ENCODE measurements at regions not wholly inside any gene's neighbourhood (a gene's known extent, or its start where the extent isn't known, plus 50 kb on each side); places are given as distances from the start of the nearest gene placed in this dataset.

DNA sequence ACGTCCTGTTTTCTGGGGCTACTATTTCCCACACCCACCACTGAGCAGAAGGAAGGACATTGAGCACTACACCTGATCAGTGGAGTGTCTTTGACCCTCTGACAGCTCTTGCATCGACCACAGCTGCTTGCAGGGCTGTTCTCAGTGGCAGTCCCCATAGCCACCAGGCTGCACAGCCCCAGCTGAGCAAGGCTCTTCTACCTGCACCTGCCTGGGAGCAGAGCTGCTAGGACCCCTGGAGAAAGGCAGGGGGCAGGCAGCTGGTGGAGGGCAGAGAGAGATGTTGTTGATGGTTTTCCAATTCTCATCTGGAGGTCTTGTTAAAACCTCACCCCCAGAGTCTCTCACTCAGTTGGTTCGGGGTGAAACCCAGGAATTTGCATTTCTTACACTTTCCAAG is 361.8 kb upstream of the ZNF507 start:
- no peak overlapping the region for H3K14ac ChIP-seq (ENCODE audit: insufficient read length)
- peaks cover 2 to 5% of the 10 kb centered on the region in 2 experiments; a peak in 1 of 4 replicates for H3K9me3 ChIP-seq (ENCODE audit: insufficient read depth in 2 of 2, low read depth in 1 of 2, low read length in 1 of 2)
- H3K79me2 ChIP-seq (ENCODE audit: control insufficient read depth in 1 of 2, insufficient read depth in 2 of 2, low read length in 2 of 2): no peaks in the 10 kb centered on the region
- no peak overlapping the region for H2BK15ac ChIP-seq (ENCODE audit: low read length)
- no peak overlapping the region for H2BK5ac ChIP-seq (ENCODE audit: low read depth, low read length)
- peaks cover 3% of the 10 kb centered on the region; the same call in 1 of the 2 replicates for H3K23me2 ChIP-seq (ENCODE audit: low read depth, low read length)
- no peaks in the 10 kb centered on the region for H3K27me3 ChIP-seq (replicated peaks in 1 of 4; ENCODE audit: control insufficient read depth in 3 of 4, extremely low read depth in 1 of 4, insufficient read depth in 3 of 4, low read length in 3 of 4)
- no peak overlapping the region for H3K56ac ChIP-seq (replicated peaks; ENCODE audit: insufficient read length, low read depth, low read length)
- H3K4me1 ChIP-seq (replicated peaks in 1 of 4; ENCODE audit: control insufficient read depth in 3 of 4, insufficient read depth in 4 of 4, low read length in 3 of 4): no peaks in the 10 kb centered on the region; a peak in 1 of 7 replicates
- POLR2A ChIA-PET (ENCODE audit: partially characterized antibody): no interaction called here
- H4K8ac ChIP-seq (ENCODE audit: extremely low read depth, insufficient read depth, low read length): no peak overlapping the region
- H3K23ac ChIP-seq (ENCODE audit: insufficient read length): no peak overlapping the region
- H4K91ac ChIP-seq (replicated peaks; ENCODE audit: insufficient read length, low read length): no peak overlapping the region
- no peak overlapping the region for H3K18ac ChIP-seq (ENCODE audit: extremely low read depth, low read length)
- FAIRE-seq (no peak), DNase-seq (ENCODE audit: low read depth in 1 of 2, low spot score in 2 of 2) (peak in 1 of 2 experiments; percentile 14)
- no peak overlapping the region for H3K4me2 ChIP-seq (ENCODE audit: insufficient read depth in 1 of 2, low read depth in 2 of 2, low read length in 2 of 2)
- H3K27ac ChIP-seq (ENCODE audit: low read depth, low read length): no peak overlapping the region
- no peak overlapping the region for H2AFZ ChIP-seq (ENCODE audit: low read length)
- no peak overlapping the region for H3K9ac ChIP-seq (replicated peaks in 1 of 4; ENCODE audit: extremely low read depth in 1 of 4, low read depth in 3 of 4, low read length in 3 of 4)
- no peak overlapping the region for H2BK120ac ChIP-seq (replicated peaks; ENCODE audit: low read depth, low read length)
- H2BK12ac ChIP-seq (ENCODE audit: low read depth, low read length): no peak overlapping the region
- H4K5ac ChIP-seq (ENCODE audit: insufficient read length, low read depth, low read length): no peak overlapping the region
- H3K4me3 ChIP-seq (ENCODE audit: extremely low read depth in 1 of 4, insufficient read depth in 2 of 4, low read depth in 3 of 4, low read length in 4 of 4): no peak overlapping the region
- no peak overlapping the region for H3K4ac ChIP-seq (replicated peaks; ENCODE audit: insufficient read length, low read depth, low read length)
- no peaks in the 10 kb centered on the region for H3K36me3 ChIP-seq (ENCODE audit: control insufficient read depth in 2 of 4, insufficient read depth in 4 of 4, low read length in 3 of 4)
- no peak for TF ChIP-seq SAP30 (IDR thresholded peaks at IDR 0.05; ENCODE audit: insufficient read depth, insufficient replicate concordance, low read length)
- TF ChIP-seq PHF8 (conservative IDR thresholded peaks at IDR 0.05; ENCODE audit: low read depth, low read length): no peak
- TF ChIP-seq CTBP2 (IDR thresholded peaks at IDR 0.05; ENCODE audit: borderline replicate concordance, insufficient read depth, insufficient read length, low read length): no peak
- no peak for TF ChIP-seq SUZ12 (IDR thresholded peaks at IDR 0.05; ENCODE audit: low read length)
- TF ChIP-seq ZNF274 (IDR thresholded peaks at IDR 0.05; ENCODE audit: borderline replicate concordance, extremely low read depth, low read length): no peak
- no peak for TF ChIP-seq CBX5 (IDR thresholded peaks at IDR 0.05; ENCODE audit: low read depth, low read length)
- TF ChIP-seq EZH2 (IDR thresholded peaks at IDR 0.05; ENCODE audit: low read depth, low read length, severe bottlenecking): no peak
- TF ChIP-seq, protein P1, sequence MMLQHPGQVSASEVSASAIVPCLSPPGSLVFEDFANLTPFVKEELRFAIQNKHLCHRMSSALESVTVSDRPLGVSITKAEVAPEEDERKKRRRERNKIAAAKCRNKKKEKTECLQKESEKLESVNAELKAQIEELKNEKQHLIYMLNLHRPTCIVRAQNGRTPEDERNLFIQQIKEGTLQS (IDR thresholded peaks at IDR 0.05; ENCODE audit: insufficient read depth, low read depth, low read length): no peak
- TF ChIP-seq TAF1 (IDR thresholded peaks at IDR 0.05; ENCODE audit: low read depth, low read length): no peak
- no peak for TF ChIP-seq CREB1 (IDR thresholded peaks at IDR 0.05)
- H2AK5ac ChIP-seq (ENCODE audit: low read depth, low read length): no peak overlapping the region
- 88% methylated on average over 3 of the region's 3 CpGs; no CpG with 5 or more reads in 1 of the 2 experiments for WGBS, 2 experiments (ENCODE audit: extremely low coverage in 1 of 2, insufficient coverage in 1 of 2, insufficient read length in 1 of 2, insufficient replicate concordance in 2 of 2, low coverage in 1 of 2, low lambda C conversion rate in 2 of 2, missing lambda C conversion rate in 1 of 2)
- H4K20me1 ChIP-seq (replicated peaks in 1 of 2; ENCODE audit: control insufficient read depth in 1 of 2, insufficient read depth in 2 of 2, low read length in 2 of 2): no peaks in the 10 kb centered on the region
- no peak overlapping the region for H2BK20ac ChIP-seq (ENCODE audit: low read length)
- H3K79me1 ChIP-seq (ENCODE audit: low read depth, low read length): no peaks in the 10 kb centered on the region
- CTCF ChIA-PET (ENCODE audit: partially characterized antibody): no interaction called here
